ENCODE measurements at regions not wholly inside any gene's neighbourhood (a gene's known extent, or its start where the extent isn't known, plus 50 kb on each side); places are given as distances from the start of the nearest gene placed in this dataset.

- DNase-seq = no peak
Measured at GRCh38 chr14:76948213-76948947, 80.1 kb downstream of the IRF2BPL start.

- DNase-seq = no peak
Measured at GRCh38 chr14:76947838-76948184, 80.7 kb downstream of the IRF2BPL start.

GRCh38 chr14:76947078-76947837 is 81.2 kb downstream of the IRF2BPL start:
- DNase-seq = peak; percentile 95

- no peak for DNase-seq
Measured at GRCh38 chr14:76946753-76947077, 81.8 kb downstream of the IRF2BPL start.

GRCh38 chr14:76943072-76943471 is 85.4 kb downstream of the IRF2BPL start:
- DNase-seq = no peak

GRCh38 chr14:76941946-76942805 is 86.3 kb downstream of the IRF2BPL start:
- DNase-seq = no peak

- DNase-seq = no peak
Measured at GRCh38 chr14:76941544-76941943, 87.0 kb downstream of the IRF2BPL start.

GRCh38 chr14:76940021-76940760 is 88.3 kb downstream of the IRF2BPL start:
- no peak for DNase-seq

- DNase-seq = no peak
Measured at GRCh38 chr14:76939015-76939742, 89.3 kb downstream of the IRF2BPL start.

- DNase-seq = no peak
Measured at GRCh38 chr14:76938092-76938500, 90.4 kb downstream of the IRF2BPL start.

- no peak for DNase-seq
Measured at GRCh38 chr14:76937181-76938091, 91.1 kb downstream of the IRF2BPL start.

- DNase-seq = no peak
Measured at GRCh38 chr14:76936483-76936882, 92.0 kb downstream of the IRF2BPL start.

- no peak for DNase-seq
Measured at GRCh38 chr14:76933515-76933914, 95.0 kb downstream of the IRF2BPL start.

- DNase-seq = no peak
Measured at GRCh38 chr14:76931631-76932402, 96.7 kb downstream of the IRF2BPL start.

- DNase-seq = no peak
Measured at GRCh38 chr14:76930549-76930948, 98.0 kb downstream of the IRF2BPL start.

GRCh38 chr14:76929927-76930326 is 98.6 kb downstream of the IRF2BPL start:
- DNase-seq = peak; percentile 90

- no peak for DNase-seq
Measured at GRCh38 chr14:76927971-76928700, 100.4 kb downstream of the IRF2BPL start.

- DNase-seq = peak; percentile 68
Measured at GRCh38 chr14:76926521-76927251, 100.5 kb downstream of the LRRC74A start.

GRCh38 chr14:76925097-76925441 is 98.9 kb downstream of the LRRC74A start:
- no peak for DNase-seq
